ENCODE measurements at regions not wholly inside any gene's neighbourhood (a gene's known extent, or its start where the extent isn't known, plus 50 kb on each side); places are given as distances from the start of the nearest gene placed in this dataset.

DNA sequence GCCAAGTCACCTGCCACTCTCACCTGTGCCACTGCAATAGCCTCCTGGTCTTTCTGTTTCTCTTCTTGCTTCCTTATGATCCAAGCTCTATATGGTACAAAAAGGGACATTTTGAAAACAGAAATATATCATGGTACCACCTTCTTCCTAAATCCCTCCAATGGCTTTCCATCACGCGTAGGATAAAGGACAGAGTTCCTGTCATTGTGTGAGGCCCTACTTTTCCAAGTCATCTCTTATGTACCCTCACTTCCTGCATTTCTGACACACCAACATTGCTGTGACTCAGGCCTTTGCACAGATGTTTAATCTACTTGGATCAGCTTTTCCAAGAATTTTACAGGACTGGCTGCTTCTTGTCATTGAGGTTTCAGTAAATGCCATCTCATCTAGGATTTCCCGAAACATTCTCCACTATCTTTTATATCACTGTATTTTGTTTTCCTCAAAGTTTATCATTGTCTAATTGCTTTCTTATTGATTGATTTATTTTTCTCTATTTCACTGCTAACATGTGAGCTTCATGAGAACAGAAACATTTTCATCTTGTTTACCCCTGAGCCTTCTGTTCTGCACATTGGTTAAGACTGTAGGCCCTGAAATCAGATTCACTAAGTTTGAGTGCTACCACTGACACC, 426.1 kb upstream of the FANCL start:
- Mint-ChIP-seq H3K27ac (no peak overlapping the region), H3K4me1 (peaks cover 5% of the 10 kb centered on the region), H3K9me3 (peaks cover 3% of the 10 kb centered on the region), H3K36me3 (ENCODE audit: low read depth) (no peaks in the 10 kb centered on the region), H3K27me3 (ENCODE audit: insufficient read depth) (no peaks in the 10 kb centered on the region), H3K4me3 (no peak overlapping the region)
- Histone ChIP-seq H3K9ac (ENCODE audit: extremely low read depth, low read length, poor library complexity, severe bottlenecking) (no peak overlapping the region), H3K27ac (ENCODE audit: low read depth, low read length) (no peak overlapping the region), H3K27me3 (ENCODE audit: control insufficient read depth, insufficient read depth, low read length, poor library complexity, severe bottlenecking) (no peaks in the 10 kb centered on the region), H3K36me3 (ENCODE audit: control insufficient read depth, insufficient read depth, low read length) (no peaks in the 10 kb centered on the region), H3K4me1 (ENCODE audit: control insufficient read depth, insufficient read depth, low read length) (no peaks in the 10 kb centered on the region), H3K4me3 (ENCODE audit: low read length) (no peak overlapping the region), H3K9me3 (ENCODE audit: control insufficient read depth, low read length) (no peaks in the 10 kb centered on the region)
- TF ChIP-seq, protein P1, sequence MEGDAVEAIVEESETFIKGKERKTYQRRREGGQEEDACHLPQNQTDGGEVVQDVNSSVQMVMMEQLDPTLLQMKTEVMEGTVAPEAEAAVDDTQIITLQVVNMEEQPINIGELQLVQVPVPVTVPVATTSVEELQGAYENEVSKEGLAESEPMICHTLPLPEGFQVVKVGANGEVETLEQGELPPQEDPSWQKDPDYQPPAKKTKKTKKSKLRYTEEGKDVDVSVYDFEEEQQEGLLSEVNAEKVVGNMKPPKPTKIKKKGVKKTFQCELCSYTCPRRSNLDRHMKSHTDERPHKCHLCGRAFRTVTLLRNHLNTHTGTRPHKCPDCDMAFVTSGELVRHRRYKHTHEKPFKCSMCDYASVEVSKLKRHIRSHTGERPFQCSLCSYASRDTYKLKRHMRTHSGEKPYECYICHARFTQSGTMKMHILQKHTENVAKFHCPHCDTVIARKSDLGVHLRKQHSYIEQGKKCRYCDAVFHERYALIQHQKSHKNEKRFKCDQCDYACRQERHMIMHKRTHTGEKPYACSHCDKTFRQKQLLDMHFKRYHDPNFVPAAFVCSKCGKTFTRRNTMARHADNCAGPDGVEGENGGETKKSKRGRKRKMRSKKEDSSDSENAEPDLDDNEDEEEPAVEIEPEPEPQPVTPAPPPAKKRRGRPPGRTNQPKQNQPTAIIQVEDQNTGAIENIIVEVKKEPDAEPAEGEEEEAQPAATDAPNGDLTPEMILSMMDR (conservative IDR thresholded peaks at IDR 0.05): no peak
- DNase-seq: no peak
- WGBS, 2 experiments (ENCODE audit: insufficient coverage in 1 of 2, insufficient read length in 1 of 2): 84 to 86% methylated on average over 2 to 3 of the region's 3 CpGs

GRCh38 chr2:58666323-58666970, 425.3 kb upstream of the FANCL start:
- Histone ChIP-seq H3K4me1 (ENCODE audit: control insufficient read depth, insufficient read depth, low read length) (no peaks in the 10 kb centered on the region), H3K27me3 (ENCODE audit: control insufficient read depth, insufficient read depth, low read length, poor library complexity, severe bottlenecking) (no peaks in the 10 kb centered on the region), H3K9ac (ENCODE audit: extremely low read depth, low read length, poor library complexity, severe bottlenecking) (no peak overlapping the region), H3K36me3 (ENCODE audit: control insufficient read depth, insufficient read depth, low read length) (no peaks in the 10 kb centered on the region), H3K4me3 (ENCODE audit: low read length) (no peak overlapping the region), H3K9me3 (ENCODE audit: control insufficient read depth, low read length) (no peaks in the 10 kb centered on the region), H3K27ac (ENCODE audit: low read depth, low read length) (no peak overlapping the region)
- TF ChIP-seq, protein P1 (conservative IDR thresholded peaks at IDR 0.05): no peak
- Mint-ChIP-seq H3K9me3 (peaks cover 3% of the 10 kb centered on the region), H3K4me1 (peaks cover 5% of the 10 kb centered on the region), H3K36me3 (ENCODE audit: low read depth) (no peaks in the 10 kb centered on the region), H3K4me3 (no peak overlapping the region), H3K27ac (no peak overlapping the region), H3K27me3 (ENCODE audit: insufficient read depth) (no peaks in the 10 kb centered on the region)
- 89 to 94% methylated on average over 2 to 3 of the region's 3 CpGs for WGBS, 2 experiments (ENCODE audit: insufficient coverage in 1 of 2, insufficient read length in 1 of 2)
- DNase-seq: no peak

- Histone ChIP-seq H3K27me3 (ENCODE audit: control insufficient read depth, insufficient read depth, low read length, poor library complexity, severe bottlenecking) (no peaks in the 10 kb centered on the region), H3K9me3 (ENCODE audit: control insufficient read depth, low read length) (no peaks in the 10 kb centered on the region), H3K9ac (ENCODE audit: extremely low read depth, low read length, poor library complexity, severe bottlenecking) (no peak overlapping the region), H3K4me1 (ENCODE audit: control insufficient read depth, insufficient read depth, low read length) (no peaks in the 10 kb centered on the region), H3K27ac (ENCODE audit: low read depth, low read length) (no peak overlapping the region), H3K36me3 (ENCODE audit: control insufficient read depth, insufficient read depth, low read length) (no peaks in the 10 kb centered on the region), H3K4me3 (ENCODE audit: low read length) (no peak overlapping the region)
- Mint-ChIP-seq H3K4me1 (peaks cover 5% of the 10 kb centered on the region), H3K27me3 (ENCODE audit: insufficient read depth) (no peaks in the 10 kb centered on the region), H3K9me3 (peaks cover 3% of the 10 kb centered on the region), H3K27ac (no peak overlapping the region), H3K36me3 (ENCODE audit: low read depth) (no peaks in the 10 kb centered on the region), H3K4me3 (no peak overlapping the region)
- no peak for DNase-seq
- 91 to 95% methylated on average over 3 of the region's 3 CpGs for WGBS, 2 experiments (ENCODE audit: insufficient coverage in 1 of 2, insufficient read length in 1 of 2)
- TF ChIP-seq, protein P1 (conservative IDR thresholded peaks at IDR 0.05): no peak
Observed at GRCh38 chr2:58665154-58665553, 424.0 kb upstream of the FANCL start.

Measured in endodermal cell (in vitro differentiated cells).